Type B pancreatic cell (in vitro differentiated cells): ENCODE measurements at regions not wholly inside any gene's neighbourhood (a gene's known extent, or its start where the extent isn't known, plus 50 kb on each side); places are given as distances from the start of the nearest gene placed in this dataset.

ENCODE experiments used
- DNase-seq: peaks from one replicate; pipeline ENCODE4 v3.0.0; 2021; ENCODE audit warnings: mixed read lengths; ENCODE audit not compliant: unreplicated experiment; ENCODE audit errors: extremely low spot score
- H3K27ac Mint-ChIP-seq: 2 replicates; pipeline ENCODE4 v1.8.0; 2021; ENCODE audit warnings: mild to moderate bottlenecking, mixed read lengths
- H3K27me3 Mint-ChIP-seq: 2 replicates; pipeline ENCODE4 v1.8.0; 2021; ENCODE audit warnings: mixed read lengths
- H3K36me3 Mint-ChIP-seq: 2 replicates; pipeline ENCODE4 v1.8.0; 2021; ENCODE audit warnings: mixed read lengths
- H3K4me1 Mint-ChIP-seq: one replicate; pipeline ENCODE4 v1.8.0; 2021; ENCODE audit warnings: mixed read lengths; ENCODE audit not compliant: unreplicated experiment
- H3K4me3 Mint-ChIP-seq: 2 replicates; pipeline ENCODE4 v1.8.0; 2021; ENCODE audit warnings: mild to moderate bottlenecking, mixed read lengths
- H3K9me3 Mint-ChIP-seq: 2 replicates; pipeline ENCODE4 v1.8.0; 2021; ENCODE audit warnings: mixed read lengths
- CTCF ChIP-seq: fragments of 200-600 bp; sonication (generic); conservative IDR thresholded peaks from 2 replicates; pipeline ENCODE4 v1.5.0; 2021; ENCODE audit warnings: antibody characterized with exemption, mild to moderate bottlenecking

GRCh38 chr14:38399652-38400051 is 143.8 kb upstream of the CLEC14A start:
- peaks cover 5% of the 10 kb centered on the region for H3K27me3 Mint-ChIP-seq
- no peak for TF ChIP-seq CTCF
- no peaks in the 10 kb centered on the region for H3K4me1 Mint-ChIP-seq
- no peak overlapping the region for H3K4me3 Mint-ChIP-seq
- H3K27ac Mint-ChIP-seq = no peak overlapping the region
- DNase-seq = no peak
- H3K9me3 Mint-ChIP-seq = no peaks in the 10 kb centered on the region
- H3K36me3 Mint-ChIP-seq = no peaks in the 10 kb centered on the region

GRCh38 chr14:38394767-38395166 is 138.9 kb upstream of the CLEC14A start:
- DNase-seq = no peak
- Mint-ChIP-seq H3K36me3 (no peaks in the 10 kb centered on the region), H3K27me3 (no peaks in the 10 kb centered on the region), H3K4me3 (no peak overlapping the region), H3K9me3 (no peaks in the 10 kb centered on the region), H3K27ac (no peak overlapping the region), H3K4me1 (no peaks in the 10 kb centered on the region)
- no peak for TF ChIP-seq CTCF

- H3K9me3 Mint-ChIP-seq = no peaks in the 10 kb centered on the region
- DNase-seq = no peak
- H3K27me3 Mint-ChIP-seq = no peaks in the 10 kb centered on the region
- no peak overlapping the region for H3K4me3 Mint-ChIP-seq
- no peaks in the 10 kb centered on the region for H3K36me3 Mint-ChIP-seq
- no peaks in the 10 kb centered on the region for H3K4me1 Mint-ChIP-seq
- no peak for TF ChIP-seq CTCF
- H3K27ac Mint-ChIP-seq = no peak overlapping the region
Observed at GRCh38 chr14:38394064-38394463, 138.2 kb upstream of the CLEC14A start.

GRCh38 chr14:38391334-38391733 is 135.4 kb upstream of the CLEC14A start:
- Mint-ChIP-seq H3K9me3 (no peaks in the 10 kb centered on the region), H3K36me3 (no peaks in the 10 kb centered on the region), H3K4me1 (no peaks in the 10 kb centered on the region), H3K27me3 (no peaks in the 10 kb centered on the region), H3K27ac (no peak overlapping the region), H3K4me3 (no peak overlapping the region)
- no peak for TF ChIP-seq CTCF
- no peak for DNase-seq

GRCh38 chr14:38389681-38390080 is 133.8 kb upstream of the CLEC14A start:
- Mint-ChIP-seq H3K27me3 (no peaks in the 10 kb centered on the region), H3K36me3 (no peaks in the 10 kb centered on the region), H3K9me3 (no peaks in the 10 kb centered on the region), H3K4me1 (no peaks in the 10 kb centered on the region), H3K27ac (no peak overlapping the region), H3K4me3 (no peak overlapping the region)
- DNase-seq = no peak
- no peak for TF ChIP-seq CTCF

GRCh38 chr14:38387821-38388220 is 131.9 kb upstream of the CLEC14A start:
- H3K9me3 Mint-ChIP-seq = no peaks in the 10 kb centered on the region
- no peak for TF ChIP-seq CTCF
- H3K27me3 Mint-ChIP-seq = no peaks in the 10 kb centered on the region
- no peaks in the 10 kb centered on the region for H3K36me3 Mint-ChIP-seq
- H3K27ac Mint-ChIP-seq = no peak overlapping the region
- no peak overlapping the region for H3K4me3 Mint-ChIP-seq
- DNase-seq = no peak
- no peaks in the 10 kb centered on the region for H3K4me1 Mint-ChIP-seq
